MM.1S (cell line): ENCODE measurements at regions not wholly inside any gene's neighbourhood (a gene's known extent, or its start where the extent isn't known, plus 50 kb on each side); places are given as distances from the start of the nearest gene placed in this dataset.

Experiments used
- DNase-seq: peaks from one replicate; pipeline ENCODE4 v3.0.0-alpha.2; 2015
- H2AFZ ChIP-seq: fragments of 300-600 bp; sonication (generic); 2 replicates; pipeline ENCODE4 v1.6.0; 2016; ENCODE audit warnings: antibody characterized with exemption, low read length
- H3F3A ChIP-seq: fragments of 300-600 bp; sonication (generic); 2 replicates; pipeline ENCODE4 v1.6.1; 2016; ENCODE audit warnings: mild to moderate bottlenecking, antibody characterized with exemption, low read length, moderate library complexity, mixed read lengths; ENCODE audit not compliant: insufficient read depth
- H3K27ac ChIP-seq: fragments of 300-600 bp; sonication (generic); 2 replicates; pipeline ENCODE4 v1.5.1; 2016; ENCODE audit warnings: mild to moderate bottlenecking, low read length
- H3K27me3 ChIP-seq: fragments of 300-600 bp; sonication (generic); replicated peaks from 2 replicates; pipeline ENCODE4 v1.6.0; 2016; ENCODE audit warnings: low read length; ENCODE audit not compliant: insufficient read depth
- H3K36me3 ChIP-seq: fragments of 300-600 bp; sonication (generic); replicated peaks from 2 replicates; pipeline ENCODE4 v1.6.1; 2016; ENCODE audit warnings: mild to moderate bottlenecking, low read length, mixed read lengths; ENCODE audit not compliant: insufficient read depth
- H3K4me1 ChIP-seq: fragments of 300-600 bp; sonication (generic); 2 replicates; pipeline ENCODE4 v1.6.1; 2016; ENCODE audit warnings: low read length, mixed read lengths
- H3K4me2 ChIP-seq: fragments of 300-600 bp; sonication (generic); 2 replicates; pipeline ENCODE4 v1.6.0; 2016; ENCODE audit warnings: low read depth, low read length
- H3K4me3 ChIP-seq: fragments of 300-600 bp; sonication (generic); 2 replicates; pipeline ENCODE4 v1.5.1; 2016; ENCODE audit warnings: low read length, mixed read lengths
- H3K79me2 ChIP-seq: fragments of 300-600 bp; sonication (generic); 2 replicates; pipeline ENCODE4 v1.6.1; 2016; ENCODE audit warnings: mixed run types, low read length, mixed read lengths
- H3K9ac ChIP-seq: fragments of 300-600 bp; sonication (generic); 2 replicates; pipeline ENCODE4 v1.6.1; 2016; ENCODE audit warnings: low read length, mixed read lengths
- H3K9me2 ChIP-seq: fragments of 300-600 bp; sonication (generic); replicated peaks from 2 replicates; pipeline ENCODE4 v1.6.1; 2016; ENCODE audit warnings: mild to moderate bottlenecking, low read length, mixed read lengths; ENCODE audit not compliant: insufficient read depth
- H3K9me3 ChIP-seq: fragments of 300-600 bp; sonication (generic); replicated peaks from 2 replicates; pipeline ENCODE4 v1.6.1; 2016; ENCODE audit warnings: mild to moderate bottlenecking, low read length, mixed read lengths; ENCODE audit not compliant: insufficient read depth
- H4K20me1 ChIP-seq: fragments of 300-600 bp; sonication (generic); 2 replicates; pipeline ENCODE4 v1.6.1; 2016; ENCODE audit warnings: mild to moderate bottlenecking, low read length, moderate library complexity, mixed read lengths; ENCODE audit not compliant: insufficient read depth
- EZH2 ChIP-seq: fragments of 300-600 bp; sonication (generic); optimal IDR thresholded peaks from 2 replicates; pipeline ENCODE3; 2017; ENCODE audit warnings: low read depth, mild to moderate bottlenecking, antibody characterized with exemption, low read length, mixed read lengths
- EZH2phosphoT487 ChIP-seq: fragments of 300-600 bp; sonication (generic); IDR thresholded peaks from 2 replicates; pipeline ENCODE4 v1.6.1; 2018; ENCODE audit warnings: antibody characterized with exemption, low read length
- TF ChIP-seq, protein P1 (sequence below): fragments of 300-600 bp; sonication (generic); IDR thresholded peaks from 2 replicates; pipeline ENCODE4 v1.5.1; 2016; ENCODE audit warnings: antibody characterized with exemption, low read length, mixed read lengths

DNA sequence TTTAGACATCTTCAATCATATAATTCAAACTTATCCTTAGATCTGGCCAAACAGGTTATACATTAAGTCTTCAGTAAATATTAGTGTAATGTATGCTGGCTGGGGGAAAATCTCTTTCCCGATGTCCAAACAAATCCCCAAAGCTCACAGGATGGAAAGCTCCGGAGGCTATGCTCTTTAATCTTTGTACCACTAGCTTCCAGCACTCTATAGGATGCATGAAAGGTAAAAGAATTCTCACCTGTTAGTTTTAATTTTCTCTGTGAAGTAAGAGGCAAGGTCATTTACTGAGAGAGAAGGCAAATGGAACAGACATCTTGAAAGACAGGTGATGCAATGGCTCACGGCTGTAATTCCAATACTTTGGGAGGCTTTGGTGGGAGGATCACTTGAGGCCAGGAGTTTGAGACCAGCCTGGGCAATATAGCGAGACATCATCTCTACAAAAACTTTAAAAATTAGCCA, 99.8 kb upstream of the KIF5B start:
- Histone ChIP-seq H3F3A (no peaks in the 10 kb centered on the region), H3K9ac (no peak overlapping the region), H3K27ac (no peak overlapping the region), H3K36me3 (no peaks in the 10 kb centered on the region), H3K4me3 (no peak overlapping the region), H3K4me1 (no peaks in the 10 kb centered on the region), H4K20me1 (no peaks in the 10 kb centered on the region), H3K4me2 (no peak overlapping the region), H3K79me2 (no peaks in the 10 kb centered on the region), H3K27me3 (no peaks in the 10 kb centered on the region), H3K9me2 (no peaks in the 10 kb centered on the region), H2AFZ (no peak overlapping the region), H3K9me3 (no peaks in the 10 kb centered on the region)
- no peak for DNase-seq
- TF ChIP-seq EZH2phosphoT487 = no peak
- no peak for TF ChIP-seq EZH2
- TF ChIP-seq, protein P1, sequence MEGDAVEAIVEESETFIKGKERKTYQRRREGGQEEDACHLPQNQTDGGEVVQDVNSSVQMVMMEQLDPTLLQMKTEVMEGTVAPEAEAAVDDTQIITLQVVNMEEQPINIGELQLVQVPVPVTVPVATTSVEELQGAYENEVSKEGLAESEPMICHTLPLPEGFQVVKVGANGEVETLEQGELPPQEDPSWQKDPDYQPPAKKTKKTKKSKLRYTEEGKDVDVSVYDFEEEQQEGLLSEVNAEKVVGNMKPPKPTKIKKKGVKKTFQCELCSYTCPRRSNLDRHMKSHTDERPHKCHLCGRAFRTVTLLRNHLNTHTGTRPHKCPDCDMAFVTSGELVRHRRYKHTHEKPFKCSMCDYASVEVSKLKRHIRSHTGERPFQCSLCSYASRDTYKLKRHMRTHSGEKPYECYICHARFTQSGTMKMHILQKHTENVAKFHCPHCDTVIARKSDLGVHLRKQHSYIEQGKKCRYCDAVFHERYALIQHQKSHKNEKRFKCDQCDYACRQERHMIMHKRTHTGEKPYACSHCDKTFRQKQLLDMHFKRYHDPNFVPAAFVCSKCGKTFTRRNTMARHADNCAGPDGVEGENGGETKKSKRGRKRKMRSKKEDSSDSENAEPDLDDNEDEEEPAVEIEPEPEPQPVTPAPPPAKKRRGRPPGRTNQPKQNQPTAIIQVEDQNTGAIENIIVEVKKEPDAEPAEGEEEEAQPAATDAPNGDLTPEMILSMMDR = no peak

DNA sequence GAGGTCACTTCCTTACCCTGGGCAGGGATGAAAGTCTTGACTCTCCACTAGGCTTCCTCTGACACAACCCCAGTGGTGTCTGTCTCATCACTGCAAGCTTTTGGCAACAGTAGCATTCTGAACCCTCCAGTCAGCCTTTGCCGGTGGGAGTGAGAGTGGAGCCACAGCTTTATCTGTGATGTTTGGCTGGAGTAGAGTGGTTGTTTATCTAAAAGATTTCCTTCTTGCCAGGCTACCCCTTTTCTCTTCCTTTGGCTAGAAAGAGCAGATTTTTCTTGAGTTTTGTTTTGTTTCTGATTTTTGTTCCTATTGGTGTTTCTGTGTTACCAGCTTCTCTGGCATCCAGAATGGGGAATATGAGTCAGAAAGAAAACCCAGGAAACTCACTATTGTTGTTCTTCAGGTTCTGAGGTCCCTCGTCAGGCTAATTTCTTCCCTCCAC, 98.9 kb upstream of the KIF5B start:
- H3K27me3 ChIP-seq = no peaks in the 10 kb centered on the region
- no peak overlapping the region for H3K4me2 ChIP-seq
- H3K27ac ChIP-seq = no peak overlapping the region
- no peaks in the 10 kb centered on the region for H3F3A ChIP-seq
- no peaks in the 10 kb centered on the region for H3K79me2 ChIP-seq
- H3K9me2 ChIP-seq = no peaks in the 10 kb centered on the region
- no peak overlapping the region for H2AFZ ChIP-seq
- TF ChIP-seq EZH2 (no peak), EZH2phosphoT487 (no peak)
- TF ChIP-seq, protein P1 = no peak
- no peaks in the 10 kb centered on the region for H3K4me1 ChIP-seq
- no peak overlapping the region for H3K9ac ChIP-seq
- no peaks in the 10 kb centered on the region for H3K36me3 ChIP-seq
- DNase-seq = no peak
- no peaks in the 10 kb centered on the region for H3K9me3 ChIP-seq
- no peak overlapping the region for H3K4me3 ChIP-seq
- H4K20me1 ChIP-seq = no peaks in the 10 kb centered on the region

DNA sequence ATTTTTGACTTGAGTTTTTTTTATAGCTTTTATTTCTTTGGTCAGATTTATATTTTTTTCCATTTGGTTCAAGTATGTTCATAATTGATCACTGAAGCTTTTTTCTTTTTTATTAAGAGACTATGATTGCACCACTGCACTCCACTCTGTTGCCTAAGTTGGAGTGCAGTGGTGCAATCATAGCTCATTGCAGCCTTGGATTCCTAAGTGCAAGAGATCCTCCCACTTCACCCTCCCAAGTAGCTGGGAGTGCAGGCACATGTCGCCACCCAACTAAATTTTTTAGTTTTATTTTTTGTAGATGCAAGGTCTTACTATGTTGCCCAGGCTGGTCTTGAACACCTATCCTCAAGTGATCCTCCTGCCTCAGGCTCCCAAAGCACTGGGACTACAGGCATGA, 97.7 kb upstream of the KIF5B start:
- no peaks in the 10 kb centered on the region for H3K36me3 ChIP-seq
- TF ChIP-seq, protein P1 = no peak
- TF ChIP-seq EZH2phosphoT487 = no peak
- no peak for TF ChIP-seq EZH2
- H2AFZ ChIP-seq = no peak overlapping the region
- no peaks in the 10 kb centered on the region for H3K9me2 ChIP-seq
- H3F3A ChIP-seq = no peaks in the 10 kb centered on the region
- DNase-seq = no peak
- no peak overlapping the region for H3K4me3 ChIP-seq
- no peaks in the 10 kb centered on the region for H3K79me2 ChIP-seq
- no peak overlapping the region for H3K27ac ChIP-seq
- H3K9ac ChIP-seq = no peak overlapping the region
- H4K20me1 ChIP-seq = no peaks in the 10 kb centered on the region
- H3K4me2 ChIP-seq = no peak overlapping the region
- no peaks in the 10 kb centered on the region for H3K4me1 ChIP-seq
- H3K27me3 ChIP-seq = no peaks in the 10 kb centered on the region
- no peaks in the 10 kb centered on the region for H3K9me3 ChIP-seq
